ENCODE measurements at regions not wholly inside any gene's neighbourhood (a gene's known extent, or its start where the extent isn't known, plus 50 kb on each side); places are given as distances from the start of the nearest gene placed in this dataset.

- TF ChIP-seq, protein P1, sequence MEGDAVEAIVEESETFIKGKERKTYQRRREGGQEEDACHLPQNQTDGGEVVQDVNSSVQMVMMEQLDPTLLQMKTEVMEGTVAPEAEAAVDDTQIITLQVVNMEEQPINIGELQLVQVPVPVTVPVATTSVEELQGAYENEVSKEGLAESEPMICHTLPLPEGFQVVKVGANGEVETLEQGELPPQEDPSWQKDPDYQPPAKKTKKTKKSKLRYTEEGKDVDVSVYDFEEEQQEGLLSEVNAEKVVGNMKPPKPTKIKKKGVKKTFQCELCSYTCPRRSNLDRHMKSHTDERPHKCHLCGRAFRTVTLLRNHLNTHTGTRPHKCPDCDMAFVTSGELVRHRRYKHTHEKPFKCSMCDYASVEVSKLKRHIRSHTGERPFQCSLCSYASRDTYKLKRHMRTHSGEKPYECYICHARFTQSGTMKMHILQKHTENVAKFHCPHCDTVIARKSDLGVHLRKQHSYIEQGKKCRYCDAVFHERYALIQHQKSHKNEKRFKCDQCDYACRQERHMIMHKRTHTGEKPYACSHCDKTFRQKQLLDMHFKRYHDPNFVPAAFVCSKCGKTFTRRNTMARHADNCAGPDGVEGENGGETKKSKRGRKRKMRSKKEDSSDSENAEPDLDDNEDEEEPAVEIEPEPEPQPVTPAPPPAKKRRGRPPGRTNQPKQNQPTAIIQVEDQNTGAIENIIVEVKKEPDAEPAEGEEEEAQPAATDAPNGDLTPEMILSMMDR (IDR thresholded peaks at IDR 0.05): no peak
- TF ChIP-seq POLR2AphosphoS5 (IDR thresholded peaks at IDR 0.05) (no peak), POLR2A (IDR thresholded peaks at IDR 0.05) (no peak)
Measured at GRCh38 chr11:15707194-15707593, 592.5 kb downstream of the INSC start.
